Panc1 (cell line): ENCODE measurements at regions not wholly inside any gene's neighbourhood (a gene's known extent, or its start where the extent isn't known, plus 50 kb on each side); places are given as distances from the start of the nearest gene placed in this dataset.

Experiments used
- ATAC-seq: fragments of 200-7000 bp; cut with Tn5 transposase; 2 replicates; pipeline ENCODE4 v1.9.1; 2020; ENCODE audit warnings: mild to moderate bottlenecking, moderate library complexity
- BruUV-seq: library from RNA; stranded (reverse); fragments of 400-500 nt; replicated peaks from 2 replicates; lab custom pipeline; 2021; lab: Mats Ljungman, UMichigan
- CTCF ChIA-PET: fragments of 300-600 bp; sonication (Branson Sonifier 250); formaldehyde crosslinking; loops from one replicate; lab custom pipeline; 2022; ENCODE audit warnings: antibody characterized with exemption; lab: Charles Lee
- POLR2A ChIA-PET: fragments of 300-600 bp; sonication (Branson Sonifier 250); formaldehyde crosslinking; loops from one replicate; lab custom pipeline; 2022; ENCODE audit warnings: antibody characterized with exemption; lab: Charles Lee
- DNase-seq: peaks from one replicate; pipeline ENCODE4 v3.0.0-alpha.2; 2010; ENCODE audit warnings: low read depth, low spot score
- H3K27ac ChIP-seq: 2 replicates; pipeline ENCODE4 v1.5.1; 2011; ENCODE audit warnings: mild to moderate bottlenecking, low read length, inconsistent platforms
- H3K27me3 ChIP-seq: fragments of 200-500 bp; sonication (Bioruptor generic); 2 replicates; pipeline ENCODE4 v1.6.0; 2014; ENCODE audit warnings: low read length, inconsistent platforms; ENCODE audit not compliant: control insufficient read depth, insufficient read depth
- H3K36me3 ChIP-seq: fragments of 200-500 bp; sonication (Bioruptor generic); 2 replicates; pipeline ENCODE4 v1.5.1; 2014; ENCODE audit warnings: inconsistent platforms, mild to moderate bottlenecking, low read length, moderate library complexity; ENCODE audit not compliant: control insufficient read depth, insufficient read depth
- H3K4me1 ChIP-seq: 2 replicates; pipeline ENCODE4 v1.5.1; 2011; ENCODE audit warnings: inconsistent platforms, mild to moderate bottlenecking, low read length, moderate library complexity; ENCODE audit not compliant: control insufficient read depth, insufficient read depth
- H3K4me3 ChIP-seq, 2 experiments: 2 replicates each; pipeline ENCODE4 v1.5.1; 2011 to 2012; ENCODE audit warnings: low read depth in 2 of 2, low read length in 2 of 2, mild to moderate bottlenecking in 2 of 2, inconsistent platforms in 1 of 2, moderate library complexity in 1 of 2
- H3K9me3 ChIP-seq: fragments of 200-500 bp; sonication (Bioruptor generic); 2 replicates; pipeline ENCODE4 v1.5.1; 2014; ENCODE audit warnings: low read depth, mild to moderate bottlenecking, inconsistent platforms, low read length, moderate library complexity; ENCODE audit not compliant: control insufficient read depth, insufficient read depth
- POLR2AphosphoS5 ChIP-seq: IDR thresholded peaks from 2 replicates; pipeline ENCODE4 v1.6.1; 2012; ENCODE audit warnings: mild to moderate bottlenecking, low read depth, low read length, moderate library complexity
- SIN3A ChIP-seq: IDR thresholded peaks from 2 replicates; pipeline ENCODE4 v1.6.1; 2012; ENCODE audit warnings: low read depth, mild to moderate bottlenecking, low read length, moderate library complexity, borderline replicate concordance; ENCODE audit not compliant: insufficient read depth
- TCF7L2 ChIP-seq: IDR thresholded peaks from 2 replicates; pipeline ENCODE4 v1.6.1; 2011; ENCODE audit warnings: mild to moderate bottlenecking, low read depth, low read length, inconsistent platforms
- in situ Hi-C: cut with HindIII; loops from 2 replicates; pipeline ENCODE4 v1.10.0; 2016; ENCODE audit warnings: low sequenced_read_pairs, low pct_unique_long_range_greater_than_20kb
- intact Hi-C: fragments of 100-400 bp; cut with micrococcal nuclease; formaldehyde crosslinking; loops from one replicate; pipeline ENCODE4 v1.10.0; 2022; ENCODE audit not compliant: unreplicated experiment
- TF ChIP-seq, protein P1 (sequence below): fragments of 450-650 bp; IDR thresholded peaks from 2 replicates; pipeline ENCODE4 v1.5.1; 2017; ENCODE audit warnings: mild to moderate bottlenecking
- TF ChIP-seq, protein P2 (sequence below), 2 experiments: IDR thresholded peaks; 2 replicates each; pipeline ENCODE4 v1.6.1; 2011 to 2012; ENCODE audit warnings: low read depth in 2 of 2, control low read depth in 1 of 2, low read length in 1 of 2, mild to moderate bottlenecking in 1 of 2, moderate library complexity in 1 of 2; ENCODE audit not compliant: insufficient read depth in 1 of 2

DNA sequence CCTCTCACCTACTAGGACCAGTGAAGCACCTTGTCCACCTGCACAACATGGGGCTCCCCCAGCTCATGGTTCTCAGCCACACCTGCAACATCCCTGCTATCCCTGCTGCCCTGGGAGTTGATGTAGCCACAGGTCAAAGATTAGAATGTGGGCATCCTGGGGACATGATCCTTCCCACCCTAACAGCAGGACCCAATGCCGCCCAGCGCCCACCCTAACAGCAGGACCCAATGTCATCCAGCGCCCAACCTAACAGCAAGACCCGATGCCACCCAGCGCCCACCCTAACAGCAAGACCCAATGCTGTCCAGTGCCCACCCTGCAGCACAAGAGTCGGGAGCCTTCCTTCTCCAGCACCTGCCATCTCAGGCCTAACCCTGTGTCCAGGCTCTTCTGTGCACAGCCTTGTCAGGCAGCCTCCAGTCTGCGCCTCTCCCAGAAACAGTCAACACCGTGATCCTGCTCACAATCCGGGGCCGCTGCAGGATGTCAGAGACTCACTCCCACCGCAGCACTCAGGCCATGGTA lies 237.3 kb upstream of the SALL3 start:
- intact Hi-C loops, result no loop called here
- H3K27ac ChIP-seq, result no peak overlapping the region
- no TSS peak for BruUV-seq
- H3K27me3 ChIP-seq, result peaks cover 27% of the 10 kb centered on the region
- in situ Hi-C loops, result no loop called here
- TF ChIP-seq POLR2AphosphoS5 (no peak), TCF7L2 (no peak), SIN3A (no peak)
- TF ChIP-seq, protein P1, sequence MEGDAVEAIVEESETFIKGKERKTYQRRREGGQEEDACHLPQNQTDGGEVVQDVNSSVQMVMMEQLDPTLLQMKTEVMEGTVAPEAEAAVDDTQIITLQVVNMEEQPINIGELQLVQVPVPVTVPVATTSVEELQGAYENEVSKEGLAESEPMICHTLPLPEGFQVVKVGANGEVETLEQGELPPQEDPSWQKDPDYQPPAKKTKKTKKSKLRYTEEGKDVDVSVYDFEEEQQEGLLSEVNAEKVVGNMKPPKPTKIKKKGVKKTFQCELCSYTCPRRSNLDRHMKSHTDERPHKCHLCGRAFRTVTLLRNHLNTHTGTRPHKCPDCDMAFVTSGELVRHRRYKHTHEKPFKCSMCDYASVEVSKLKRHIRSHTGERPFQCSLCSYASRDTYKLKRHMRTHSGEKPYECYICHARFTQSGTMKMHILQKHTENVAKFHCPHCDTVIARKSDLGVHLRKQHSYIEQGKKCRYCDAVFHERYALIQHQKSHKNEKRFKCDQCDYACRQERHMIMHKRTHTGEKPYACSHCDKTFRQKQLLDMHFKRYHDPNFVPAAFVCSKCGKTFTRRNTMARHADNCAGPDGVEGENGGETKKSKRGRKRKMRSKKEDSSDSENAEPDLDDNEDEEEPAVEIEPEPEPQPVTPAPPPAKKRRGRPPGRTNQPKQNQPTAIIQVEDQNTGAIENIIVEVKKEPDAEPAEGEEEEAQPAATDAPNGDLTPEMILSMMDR, result no peak
- TF ChIP-seq, protein P2, sequence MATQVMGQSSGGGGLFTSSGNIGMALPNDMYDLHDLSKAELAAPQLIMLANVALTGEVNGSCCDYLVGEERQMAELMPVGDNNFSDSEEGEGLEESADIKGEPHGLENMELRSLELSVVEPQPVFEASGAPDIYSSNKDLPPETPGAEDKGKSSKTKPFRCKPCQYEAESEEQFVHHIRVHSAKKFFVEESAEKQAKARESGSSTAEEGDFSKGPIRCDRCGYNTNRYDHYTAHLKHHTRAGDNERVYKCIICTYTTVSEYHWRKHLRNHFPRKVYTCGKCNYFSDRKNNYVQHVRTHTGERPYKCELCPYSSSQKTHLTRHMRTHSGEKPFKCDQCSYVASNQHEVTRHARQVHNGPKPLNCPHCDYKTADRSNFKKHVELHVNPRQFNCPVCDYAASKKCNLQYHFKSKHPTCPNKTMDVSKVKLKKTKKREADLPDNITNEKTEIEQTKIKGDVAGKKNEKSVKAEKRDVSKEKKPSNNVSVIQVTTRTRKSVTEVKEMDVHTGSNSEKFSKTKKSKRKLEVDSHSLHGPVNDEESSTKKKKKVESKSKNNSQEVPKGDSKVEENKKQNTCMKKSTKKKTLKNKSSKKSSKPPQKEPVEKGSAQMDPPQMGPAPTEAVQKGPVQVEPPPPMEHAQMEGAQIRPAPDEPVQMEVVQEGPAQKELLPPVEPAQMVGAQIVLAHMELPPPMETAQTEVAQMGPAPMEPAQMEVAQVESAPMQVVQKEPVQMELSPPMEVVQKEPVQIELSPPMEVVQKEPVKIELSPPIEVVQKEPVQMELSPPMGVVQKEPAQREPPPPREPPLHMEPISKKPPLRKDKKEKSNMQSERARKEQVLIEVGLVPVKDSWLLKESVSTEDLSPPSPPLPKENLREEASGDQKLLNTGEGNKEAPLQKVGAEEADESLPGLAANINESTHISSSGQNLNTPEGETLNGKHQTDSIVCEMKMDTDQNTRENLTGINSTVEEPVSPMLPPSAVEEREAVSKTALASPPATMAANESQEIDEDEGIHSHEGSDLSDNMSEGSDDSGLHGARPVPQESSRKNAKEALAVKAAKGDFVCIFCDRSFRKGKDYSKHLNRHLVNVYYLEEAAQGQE (IDR thresholded peaks at IDR 0.05; ENCODE audit: insufficient read depth in 1 of 2, low read depth in 2 of 2, low read length in 1 of 2), result no peak
- ATAC-seq (no peak), DNase-seq (no peak)
- ChIA-PET CTCF (no interaction called here), POLR2A (no interaction called here)
- no peaks in the 10 kb centered on the region for H3K36me3 ChIP-seq
- H3K4me1 ChIP-seq, result no peaks in the 10 kb centered on the region
- no peak overlapping the region for H3K4me3 ChIP-seq
- no peaks in the 10 kb centered on the region for H3K9me3 ChIP-seq

DNA sequence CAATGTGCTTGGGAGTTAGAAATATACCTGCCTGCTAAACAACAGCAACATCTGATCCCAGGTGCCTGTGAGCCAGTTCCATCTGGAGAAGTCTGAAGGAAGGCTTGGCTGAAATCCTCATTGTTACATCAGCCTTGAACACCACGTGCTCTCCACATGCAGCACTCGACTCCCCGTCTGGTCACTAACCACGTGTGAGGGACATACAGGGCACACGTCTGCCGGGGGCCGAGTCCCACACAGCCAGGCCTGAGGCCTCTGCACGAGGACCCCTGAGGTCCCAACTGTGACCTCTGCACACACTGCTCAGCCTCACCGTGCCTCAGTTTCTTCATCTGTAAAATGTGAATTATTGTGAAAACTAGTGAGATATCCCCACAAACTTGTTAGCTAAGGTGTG lies 236.5 kb upstream of the SALL3 start:
- H3K4me1 ChIP-seq, result no peaks in the 10 kb centered on the region
- H3K27me3 ChIP-seq, result peaks cover 32% of the 10 kb centered on the region
- intact Hi-C loops (no loop called here), in situ Hi-C loops (no loop called here)
- BruUV-seq, result no TSS peak
- ChIA-PET CTCF (no interaction called here), POLR2A (no interaction called here)
- H3K9me3 ChIP-seq, result no peaks in the 10 kb centered on the region
- TF ChIP-seq, protein P2 (IDR thresholded peaks at IDR 0.05; ENCODE audit: insufficient read depth in 1 of 2, low read depth in 2 of 2, low read length in 1 of 2), result no peak
- TF ChIP-seq POLR2AphosphoS5 (no peak), TCF7L2 (no peak), SIN3A (no peak)
- TF ChIP-seq, protein P1, result no peak
- no peak overlapping the region for H3K4me3 ChIP-seq
- DNase-seq (no peak), ATAC-seq (no peak)
- no peak overlapping the region for H3K27ac ChIP-seq
- H3K36me3 ChIP-seq, result no peaks in the 10 kb centered on the region
